Ascending aorta (tissue), 2 donors: ENCODE measurements at regions not wholly inside any gene's neighbourhood (a gene's known extent, or its start where the extent isn't known, plus 50 kb on each side); places are given as distances from the start of the nearest gene placed in this dataset.

ENCODE experiments used
- DNase-seq, 2 donors: peaks; one replicate each; pipeline ENCODE4 v3.0.0-alpha.2; 2019; ENCODE audit warnings: low spot score in 2 of 2
- H3K27ac ChIP-seq, 2 donors: fragments of 200-600 bp; sonication (generic); one replicate each; pipeline ENCODE4 v1.5.1; 2016 to 2017; ENCODE audit warnings: mild to moderate bottlenecking in 1 of 2
- H3K27me3 ChIP-seq: fragments of 200-600 bp; sonication (generic); one replicate; pipeline ENCODE4 v1.5.1; 2017
- H3K36me3 ChIP-seq, 2 donors: fragments of 200-600 bp; sonication (generic); one replicate each; pipeline ENCODE4 v1.5.1; 2016
- H3K4me1 ChIP-seq, 2 donors: fragments of 200-600 bp; sonication (generic); one replicate each; pipeline ENCODE4 v1.5.1; 2016 to 2017; ENCODE audit warnings: mild to moderate bottlenecking in 1 of 2
- H3K4me3 ChIP-seq, 2 donors: fragments of 200-600 bp; sonication (generic); one replicate each; pipeline ENCODE4 v1.5.1; 2016 to 2017; ENCODE audit warnings: mild to moderate bottlenecking in 1 of 2
- H3K9me3 ChIP-seq, 2 donors: fragments of 200-600 bp; sonication (generic); one replicate each; pipeline ENCODE4 v1.5.1; 2016
- CTCF ChIP-seq, 3 experiments: fragments of 200-600 bp in 2 of 3; fragments of 450-650 bp in 1 of 3; sonication (generic) in 2 of 3; IDR thresholded peaks; one replicate each; pipeline ENCODE4 v1.5.1; 2016 to 2019; ENCODE audit warnings: antibody characterized with exemption in 3 of 3, mild to moderate bottlenecking in 1 of 3, moderate library complexity in 1 of 3
- intact Hi-C: fragments of 100-400 bp; cut with DNase I; formaldehyde crosslinking; loops from one replicate; pipeline ENCODE4 v1.15.1; 2023

- Histone ChIP-seq H3K9me3 (no peaks in the 10 kb centered on the region), H3K36me3 (no peaks in the 10 kb centered on the region), H3K4me1 (no peaks in the 10 kb centered on the region), H3K27me3 (no peaks in the 10 kb centered on the region), H3K4me3 (no peak overlapping the region), H3K27ac (no peak overlapping the region)
- intact Hi-C loops, result no loop called here
- no peak for DNase-seq
- TF ChIP-seq CTCF (IDR thresholded peaks at IDR 0.05), result no peak
Observed at GRCh38 chr2:147660680-147661079, 184.1 kb upstream of the ACVR2A start.

GRCh38 chr2:147659051-147659450 lies 185.8 kb upstream of the ACVR2A start:
- Histone ChIP-seq H3K4me3 (no peak overlapping the region), H3K36me3 (no peaks in the 10 kb centered on the region), H3K4me1 (no peaks in the 10 kb centered on the region), H3K27me3 (no peaks in the 10 kb centered on the region), H3K27ac (no peak overlapping the region), H3K9me3 (no peaks in the 10 kb centered on the region)
- no peak for TF ChIP-seq CTCF (IDR thresholded peaks at IDR 0.05)
- no peak for DNase-seq
- intact Hi-C loops, result no loop called here

- no peak for DNase-seq
- no peaks in the 10 kb centered on the region for H3K9me3 ChIP-seq
- no peak overlapping the region for H3K4me3 ChIP-seq
- no peak for TF ChIP-seq CTCF (IDR thresholded peaks at IDR 0.05)
- H3K27ac ChIP-seq, result no peak overlapping the region
- no peaks in the 10 kb centered on the region for H3K27me3 ChIP-seq
- intact Hi-C loops, result no loop called here
- H3K4me1 ChIP-seq, result no peaks in the 10 kb centered on the region
- no peaks in the 10 kb centered on the region for H3K36me3 ChIP-seq
Observed at GRCh38 chr2:147657086-147658000, 187.5 kb upstream of the ACVR2A start.

- Histone ChIP-seq H3K4me3 (no peak overlapping the region), H3K4me1 (no peaks in the 10 kb centered on the region), H3K9me3 (no peaks in the 10 kb centered on the region), H3K27ac (no peak overlapping the region), H3K27me3 (no peaks in the 10 kb centered on the region), H3K36me3 (no peaks in the 10 kb centered on the region)
- intact Hi-C loops, result no loop called here
- no peak for DNase-seq
- no peak for TF ChIP-seq CTCF (IDR thresholded peaks at IDR 0.05)
Observed at GRCh38 chr2:147649998-147650397, 194.8 kb upstream of the ACVR2A start.

- intact Hi-C loops, result no loop called here
- H3K9me3 ChIP-seq, result no peaks in the 10 kb centered on the region
- H3K4me3 ChIP-seq, result no peak overlapping the region
- no peak overlapping the region for H3K27ac ChIP-seq
- TF ChIP-seq CTCF (IDR thresholded peaks at IDR 0.05), result no peak
- DNase-seq, result no peak
- H3K27me3 ChIP-seq, result no peaks in the 10 kb centered on the region
- H3K36me3 ChIP-seq, result no peaks in the 10 kb centered on the region
- H3K4me1 ChIP-seq, result no peaks in the 10 kb centered on the region
Observed at GRCh38 chr2:147649286-147649685, 195.5 kb upstream of the ACVR2A start.
